ENCODE measurements at regions not wholly inside any gene's neighbourhood (a gene's known extent, or its start where the extent isn't known, plus 50 kb on each side); places are given as distances from the start of the nearest gene placed in this dataset.

DNA sequence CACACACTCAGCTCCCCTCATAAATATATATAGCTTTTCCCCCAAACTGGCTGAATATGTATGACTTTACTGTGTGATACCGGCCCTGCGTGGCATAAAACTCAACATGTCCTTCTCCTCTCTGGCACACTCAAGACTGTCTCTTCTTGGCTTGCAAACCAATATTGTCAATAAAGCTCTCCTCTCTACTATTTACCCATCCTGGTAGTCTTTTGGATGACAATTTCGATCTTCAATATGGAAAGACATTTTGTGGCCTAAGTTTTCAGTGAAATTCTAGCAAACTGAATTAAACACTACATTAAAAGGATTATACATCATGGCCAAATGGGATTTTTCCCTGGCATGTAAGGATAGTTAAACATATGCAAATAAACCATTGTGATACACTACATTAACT, 1255.9 kb downstream of the JRKL start:
- Histone ChIP-seq H3K4me1 (ENCODE audit: control insufficient read depth in 1 of 2, insufficient read depth in 2 of 2, low read depth in 1 of 2, low read length in 1 of 2) (no peaks in the 10 kb centered on the region), H3K27ac (ENCODE audit: low read depth in 2 of 2, low read length in 1 of 2) (no peak overlapping the region), H3K9me2 (no peaks in the 10 kb centered on the region), H3K27me3 (ENCODE audit: insufficient read depth) (no peaks in the 10 kb centered on the region), H3K4me2 (no peak overlapping the region), H3K79me2 (ENCODE audit: insufficient read depth) (no peaks in the 10 kb centered on the region), H3K9ac (no peak overlapping the region), H2AFZ (ENCODE audit: low read depth) (no peak overlapping the region), H3K9me3 (no peaks in the 10 kb centered on the region; the same call in 1 of the 2 replicates), H4K20me1 (ENCODE audit: insufficient read depth) (no peaks in the 10 kb centered on the region), H3K4me3 (ENCODE audit: low read depth in 2 of 2, low read length in 1 of 2) (no peak overlapping the region), H3K36me3 (replicated peaks in 1 of 2; ENCODE audit: control insufficient read depth in 1 of 2, insufficient read depth in 2 of 2, low read length in 1 of 2) (no peaks in the 10 kb centered on the region), H3F3A (replicated peaks; ENCODE audit: insufficient read depth) (no peaks in the 10 kb centered on the region)
- CTCF ChIA-PET: no interaction called here
- POLR2A ChIA-PET: no interaction called here
- 61% methylated on average over 3 of the region's 3 CpGs for WGBS (ENCODE audit: low lambda C conversion rate)
- DNase-seq: no peak
- TF ChIP-seq EP300 (IDR thresholded peaks at IDR 0.05; ENCODE audit: borderline replicate concordance in 1 of 2, low read depth in 1 of 2, low read length in 1 of 2) (no peak), MEF2A (IDR thresholded peaks at IDR 0.05; ENCODE audit: borderline replicate concordance, low read depth) (no peak), TAF1 (IDR thresholded peaks at IDR 0.05; ENCODE audit: borderline replicate concordance, low read depth, low read length) (no peak), RAD21 (IDR thresholded peaks at IDR 0.05; ENCODE audit: low read length) (no peak), TEAD4 (IDR thresholded peaks at IDR 0.05; ENCODE audit: borderline replicate concordance, insufficient read depth) (no peak)
- TF ChIP-seq, protein P1, sequence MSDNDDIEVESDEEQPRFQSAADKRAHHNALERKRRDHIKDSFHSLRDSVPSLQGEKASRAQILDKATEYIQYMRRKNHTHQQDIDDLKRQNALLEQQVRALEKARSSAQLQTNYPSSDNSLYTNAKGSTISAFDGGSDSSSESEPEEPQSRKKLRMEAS (IDR thresholded peaks at IDR 0.05; ENCODE audit: low read depth): no peak

DNA sequence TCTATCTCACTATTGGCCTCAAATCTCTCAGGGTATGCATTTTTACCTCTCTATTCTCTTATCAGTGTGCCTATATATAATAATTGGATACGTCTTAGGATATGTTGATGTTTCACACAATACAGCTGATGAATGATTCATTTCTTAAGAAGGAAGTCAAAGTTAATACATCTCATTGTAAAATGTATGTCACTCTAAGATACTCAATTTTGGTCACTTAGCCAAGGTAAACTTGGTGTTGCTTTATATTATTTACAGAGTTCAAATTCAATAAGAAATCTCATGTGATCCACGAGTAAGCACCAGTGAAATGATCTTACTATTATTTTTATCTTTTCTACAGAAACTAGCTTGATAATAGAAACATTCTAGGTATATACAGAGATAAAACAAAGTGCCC, 1266.5 kb downstream of the JRKL start:
- Histone ChIP-seq H3K27ac (ENCODE audit: low read depth in 2 of 2, low read length in 1 of 2) (no peak overlapping the region), H2AFZ (ENCODE audit: low read depth) (no peak overlapping the region), H3K27me3 (ENCODE audit: insufficient read depth) (no peaks in the 10 kb centered on the region), H3K4me1 (ENCODE audit: control insufficient read depth in 1 of 2, insufficient read depth in 2 of 2, low read depth in 1 of 2, low read length in 1 of 2) (no peaks in the 10 kb centered on the region), H3K36me3 (replicated peaks in 1 of 2; ENCODE audit: control insufficient read depth in 1 of 2, insufficient read depth in 2 of 2, low read length in 1 of 2) (no peaks in the 10 kb centered on the region), H3K4me3 (ENCODE audit: low read depth in 2 of 2, low read length in 1 of 2) (no peak overlapping the region), H3F3A (replicated peaks; ENCODE audit: insufficient read depth) (no peaks in the 10 kb centered on the region), H3K4me2 (no peak overlapping the region), H3K9me2 (no peaks in the 10 kb centered on the region), H3K9me3 (peaks cover 11% of the 10 kb centered on the region), H3K9ac (no peak overlapping the region), H4K20me1 (ENCODE audit: insufficient read depth) (no peaks in the 10 kb centered on the region), H3K79me2 (ENCODE audit: insufficient read depth) (no peaks in the 10 kb centered on the region)
- POLR2A ChIA-PET: no interaction called here
- no peak for DNase-seq
- CTCF ChIA-PET: no interaction called here
- 29% methylated on average over 2 of the region's 2 CpGs for WGBS (ENCODE audit: low lambda C conversion rate)
- TF ChIP-seq FOSL2 (IDR thresholded peaks at IDR 0.05; ENCODE audit: borderline replicate concordance, low read depth) (no peak), MXI1 (IDR thresholded peaks at IDR 0.05; ENCODE audit: low read depth, low read length) (no peak)

DNA sequence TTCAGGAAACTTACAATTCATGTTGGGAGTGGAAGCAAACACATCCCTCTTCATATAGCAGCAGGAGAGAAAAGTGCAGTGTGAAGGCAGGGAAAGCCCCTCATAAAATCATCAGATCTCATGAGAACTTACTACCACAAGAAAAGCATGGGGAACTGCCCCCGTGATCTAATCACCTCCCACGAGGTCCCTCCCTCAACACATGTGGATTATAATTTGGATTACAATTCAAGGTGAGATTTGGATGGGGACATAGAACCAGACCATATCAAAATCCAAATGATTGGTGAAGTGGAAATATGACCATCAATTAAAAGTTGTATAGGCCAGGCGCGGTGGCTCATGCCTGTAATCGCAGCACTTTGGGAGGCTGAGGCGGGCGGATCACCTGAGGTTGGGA, 1268.0 kb downstream of the JRKL start:
- no peak overlapping the region for H3K27ac ChIP-seq (ENCODE audit: low read depth in 2 of 2, low read length in 1 of 2)
- no peak overlapping the region for H3K9ac ChIP-seq
- WGBS (ENCODE audit: low lambda C conversion rate): 58% methylated on average over 7 of the region's 7 CpGs
- no peaks in the 10 kb centered on the region for H3K36me3 ChIP-seq (replicated peaks in 1 of 2; ENCODE audit: control insufficient read depth in 1 of 2, insufficient read depth in 2 of 2, low read length in 1 of 2)
- no peaks in the 10 kb centered on the region for H3F3A ChIP-seq (replicated peaks; ENCODE audit: insufficient read depth)
- H3K4me3 ChIP-seq (ENCODE audit: low read depth in 2 of 2, low read length in 1 of 2): no peak overlapping the region
- no peaks in the 10 kb centered on the region for H3K79me2 ChIP-seq (ENCODE audit: insufficient read depth)
- DNase-seq: no peak
- no peaks in the 10 kb centered on the region for H3K27me3 ChIP-seq (ENCODE audit: insufficient read depth)
- TF ChIP-seq EZH2phosphoT487 (IDR thresholded peaks at IDR 0.05; ENCODE audit: borderline replicate concordance, low read depth) (no peak), MEF2A (IDR thresholded peaks at IDR 0.05; ENCODE audit: borderline replicate concordance, low read depth) (no peak), SIN3A (IDR thresholded peaks at IDR 0.05; ENCODE audit: borderline replicate concordance, low read depth, low read length) (no peak), POLR2AphosphoS5 (IDR thresholded peaks at IDR 0.05; ENCODE audit: low read depth, low read length) (no peak), SMC3 (IDR thresholded peaks at IDR 0.05; ENCODE audit: low read depth, low read length) (no peak), MXI1 (IDR thresholded peaks at IDR 0.05; ENCODE audit: low read depth, low read length) (no peak), NRF1 (IDR thresholded peaks at IDR 0.05; ENCODE audit: low read depth, low read length) (no peak), YY1 (IDR thresholded peaks at IDR 0.05; ENCODE audit: low read depth) (no peak), GABPA (IDR thresholded peaks at IDR 0.05; ENCODE audit: low read depth) (no peak)
- TF ChIP-seq, protein P2, sequence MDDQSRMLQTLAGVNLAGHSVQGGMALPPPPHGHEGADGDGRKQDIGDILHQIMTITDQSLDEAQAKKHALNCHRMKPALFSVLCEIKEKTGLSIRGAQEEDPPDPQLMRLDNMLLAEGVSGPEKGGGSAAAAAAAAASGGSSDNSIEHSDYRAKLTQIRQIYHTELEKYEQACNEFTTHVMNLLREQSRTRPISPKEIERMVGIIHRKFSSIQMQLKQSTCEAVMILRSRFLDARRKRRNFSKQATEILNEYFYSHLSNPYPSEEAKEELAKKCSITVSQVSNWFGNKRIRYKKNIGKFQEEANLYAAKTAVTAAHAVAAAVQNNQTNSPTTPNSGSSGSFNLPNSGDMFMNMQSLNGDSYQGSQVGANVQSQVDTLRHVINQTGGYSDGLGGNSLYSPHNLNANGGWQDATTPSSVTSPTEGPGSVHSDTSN (IDR thresholded peaks at IDR 0.05): no peak
- TF ChIP-seq, protein P3, sequence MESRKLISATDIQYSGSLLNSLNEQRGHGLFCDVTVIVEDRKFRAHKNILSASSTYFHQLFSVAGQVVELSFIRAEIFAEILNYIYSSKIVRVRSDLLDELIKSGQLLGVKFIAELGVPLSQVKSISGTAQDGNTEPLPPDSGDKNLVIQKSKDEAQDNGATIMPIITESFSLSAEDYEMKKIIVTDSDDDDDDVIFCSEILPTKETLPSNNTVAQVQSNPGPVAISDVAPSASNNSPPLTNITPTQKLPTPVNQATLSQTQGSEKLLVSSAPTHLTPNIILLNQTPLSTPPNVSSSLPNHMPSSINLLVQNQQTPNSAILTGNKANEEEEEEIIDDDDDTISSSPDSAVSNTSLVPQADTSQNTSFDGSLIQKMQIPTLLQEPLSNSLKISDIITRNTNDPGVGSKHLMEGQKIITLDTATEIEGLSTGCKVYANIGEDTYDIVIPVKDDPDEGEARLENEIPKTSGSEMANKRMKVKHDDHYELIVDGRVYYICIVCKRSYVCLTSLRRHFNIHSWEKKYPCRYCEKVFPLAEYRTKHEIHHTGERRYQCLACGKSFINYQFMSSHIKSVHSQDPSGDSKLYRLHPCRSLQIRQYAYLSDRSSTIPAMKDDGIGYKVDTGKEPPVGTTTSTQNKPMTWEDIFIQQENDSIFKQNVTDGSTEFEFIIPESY (IDR thresholded peaks at IDR 0.05; ENCODE audit: borderline replicate concordance, low read depth): no peak
- TF ChIP-seq, protein P1 (IDR thresholded peaks at IDR 0.05; ENCODE audit: low read depth): no peak
- H3K4me2 ChIP-seq: no peak overlapping the region
- no peaks in the 10 kb centered on the region for H4K20me1 ChIP-seq (ENCODE audit: insufficient read depth)
- no peaks in the 10 kb centered on the region for H3K9me2 ChIP-seq
- H3K9me3 ChIP-seq: peaks cover 11% of the 10 kb centered on the region
- H3K4me1 ChIP-seq (ENCODE audit: control insufficient read depth in 1 of 2, insufficient read depth in 2 of 2, low read depth in 1 of 2, low read length in 1 of 2): no peaks in the 10 kb centered on the region
- ChIA-PET CTCF (no interaction called here), POLR2A (no interaction called here)
- no peak overlapping the region for H2AFZ ChIP-seq (ENCODE audit: low read depth)

All from SK-N-SH (cell line).